GM10248 (cell line): ENCODE measurements at regions not wholly inside any gene's neighbourhood (a gene's known extent, or its start where the extent isn't known, plus 50 kb on each side); places are given as distances from the start of the nearest gene placed in this dataset.
A peak's percentile ranks its signal among the peaks of the same experiment; 100 is the strongest.

ENCODE experiments used
- CTCF ChIA-PET: fragments of 300-600 bp; sonication (Branson Sonifier 250); formaldehyde crosslinking; extraction: SDS; loops from one replicate; lab custom pipeline; 2021; ENCODE audit warnings: antibody characterized with exemption; lab: Yijun Ruan, JAX
- POLR2A ChIA-PET: fragments of 350-650 bp; sonication (Branson Sonifier 250); formaldehyde crosslinking; extraction: SDS; loops from one replicate; lab custom pipeline; 2020; ENCODE audit warnings: antibody characterized with exemption; lab: Yijun Ruan, JAX
- DNase-seq: peaks from one replicate; pipeline ENCODE4 v3.0.0; 2012; ENCODE audit errors: extremely low spot score
- TF ChIP-seq, protein P1 (sequence below): IDR thresholded peaks from 2 replicates; pipeline ENCODE4 v1.5.1; 2012; ENCODE audit warnings: mild to moderate bottlenecking, low read depth; ENCODE audit errors: extremely low read depth, missing control alignments, control extremely low read depth

DNA sequence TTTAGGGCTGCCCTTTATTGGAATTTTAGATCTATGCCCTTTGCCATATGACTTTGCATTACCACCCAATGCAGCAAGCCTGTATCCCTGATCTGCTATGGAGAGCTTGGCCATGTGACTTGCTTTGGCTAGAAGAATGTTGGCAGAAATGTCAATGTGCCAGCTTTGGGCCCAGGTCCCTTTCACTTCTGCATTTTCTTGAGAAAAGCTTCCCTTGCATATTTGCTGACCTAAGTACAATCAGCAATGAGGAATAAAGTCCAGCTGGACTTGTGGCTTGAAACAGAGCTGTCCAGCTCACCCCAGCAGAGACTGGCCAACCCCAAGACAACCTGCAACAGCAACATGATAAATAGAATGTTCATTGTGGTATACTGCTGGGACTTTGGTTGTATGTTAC, 135.9 kb downstream of the PAH start:
- TF ChIP-seq, protein P1, sequence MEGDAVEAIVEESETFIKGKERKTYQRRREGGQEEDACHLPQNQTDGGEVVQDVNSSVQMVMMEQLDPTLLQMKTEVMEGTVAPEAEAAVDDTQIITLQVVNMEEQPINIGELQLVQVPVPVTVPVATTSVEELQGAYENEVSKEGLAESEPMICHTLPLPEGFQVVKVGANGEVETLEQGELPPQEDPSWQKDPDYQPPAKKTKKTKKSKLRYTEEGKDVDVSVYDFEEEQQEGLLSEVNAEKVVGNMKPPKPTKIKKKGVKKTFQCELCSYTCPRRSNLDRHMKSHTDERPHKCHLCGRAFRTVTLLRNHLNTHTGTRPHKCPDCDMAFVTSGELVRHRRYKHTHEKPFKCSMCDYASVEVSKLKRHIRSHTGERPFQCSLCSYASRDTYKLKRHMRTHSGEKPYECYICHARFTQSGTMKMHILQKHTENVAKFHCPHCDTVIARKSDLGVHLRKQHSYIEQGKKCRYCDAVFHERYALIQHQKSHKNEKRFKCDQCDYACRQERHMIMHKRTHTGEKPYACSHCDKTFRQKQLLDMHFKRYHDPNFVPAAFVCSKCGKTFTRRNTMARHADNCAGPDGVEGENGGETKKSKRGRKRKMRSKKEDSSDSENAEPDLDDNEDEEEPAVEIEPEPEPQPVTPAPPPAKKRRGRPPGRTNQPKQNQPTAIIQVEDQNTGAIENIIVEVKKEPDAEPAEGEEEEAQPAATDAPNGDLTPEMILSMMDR: no peak
- CTCF ChIA-PET: interaction anchor here (1.5 kb wide), 1 partner anchor 102 kb away, joined by 4 read pairs; no protein-coding TSS in a partner anchor
- POLR2A ChIA-PET: no interaction called here
- no peak for DNase-seq

GRCh38 chr12:102776041-102776440, 141.0 kb downstream of the PAH start:
- peak; percentile 24 for DNase-seq
- TF ChIP-seq, protein P1: no peak
- CTCF ChIA-PET: interaction anchor here (1.2 to 3.3 kb wide), 5 partner anchors 11 to 41 kb away, joined by 4 to 20 read pairs (median 5); no protein-coding TSS in a partner anchor
- POLR2A ChIA-PET: no interaction called here

GRCh38 chr12:102769323-102769916, 147.6 kb downstream of the PAH start:
- peak; percentile 55 for DNase-seq
- CTCF ChIA-PET: interaction anchor here (0.8 to 2.4 kb wide), 26 partner anchors 9 to 851 kb away, joined by 3 to 18 read pairs (median 4); partner anchors contain the start of gene WASHC3
- POLR2A ChIA-PET: no interaction called here
- TF ChIP-seq, protein P1: peak; percentile 89

DNA sequence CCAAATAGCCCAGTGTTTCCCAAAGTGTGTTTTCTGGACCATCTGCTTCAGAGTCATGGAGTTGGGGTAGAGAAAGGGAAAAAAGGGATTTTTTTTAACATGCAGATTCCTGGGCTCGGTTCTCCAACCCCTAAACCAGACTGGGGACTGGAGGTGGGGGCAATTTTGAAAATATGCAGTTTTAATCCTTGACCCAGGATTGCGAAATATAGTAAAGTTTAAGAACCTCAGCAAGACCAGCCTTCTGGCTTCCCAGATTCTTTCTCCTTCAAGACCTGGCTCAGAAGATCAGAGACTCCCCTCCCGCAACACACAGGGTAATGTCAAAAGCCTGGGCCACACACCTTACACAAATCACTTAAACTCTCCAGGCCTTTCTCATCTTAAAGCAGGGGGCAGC, 150.1 kb downstream of the PAH start:
- no peak for DNase-seq
- POLR2A ChIA-PET: no interaction called here
- TF ChIP-seq, protein P1: no peak
- CTCF ChIA-PET: interaction anchor here (1.3 kb wide), 1 partner anchor 44 kb away, joined by 3 read pairs; no protein-coding TSS in a partner anchor

- ChIA-PET POLR2A (no interaction called here), CTCF (interaction anchor here (1.6 to 4.5 kb wide), 2 partner anchors 9 to 25 kb away, joined by 5 to 20 read pairs; no protein-coding TSS in a partner anchor)
- no peak for DNase-seq
- TF ChIP-seq, protein P1: no peak
These were observed 151.3 kb downstream of the PAH start for GRCh38 chr12:102765736-102766135.

DNA sequence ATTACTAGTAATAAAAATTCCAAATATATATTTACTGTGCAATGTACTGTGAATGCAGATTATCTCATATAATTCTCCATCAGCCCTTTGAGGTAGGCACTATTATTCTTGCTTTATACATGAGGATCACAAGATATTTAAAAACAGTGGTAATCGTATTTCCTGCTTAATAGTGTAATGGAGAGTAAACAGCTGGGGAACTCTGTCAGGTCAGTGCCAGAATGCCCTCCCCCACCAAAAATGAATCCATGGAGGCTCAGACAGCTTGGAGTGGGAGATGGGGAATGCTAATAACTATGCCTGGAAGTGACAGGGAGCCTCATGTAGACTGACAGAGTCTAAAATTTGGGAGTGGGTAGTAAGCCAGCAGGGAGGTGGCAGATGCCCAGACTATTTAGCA, 153.6 kb downstream of the PAH start:
- DNase-seq: no peak
- ChIA-PET POLR2A (no interaction called here), CTCF (interaction anchor here (0.8 to 4.5 kb wide), 7 partner anchors 9 to 53 kb away, joined by 3 to 20 read pairs (median 4); no protein-coding TSS in a partner anchor)
- TF ChIP-seq, protein P1: no peak
